Stimulated activated CD4-positive, alpha-beta T cell treated with anti-CD3 and anti-CD28 coated beads, Interleukin-4, amount 100 ng/mL, for 24 hours (primary cell): ENCODE measurements at regions not wholly inside any gene's neighbourhood (a gene's known extent, or its start where the extent isn't known, plus 50 kb on each side); places are given as distances from the start of the nearest gene placed in this dataset.

ENCODE experiments used
- DNase-seq: peaks from one replicate; pipeline ENCODE4 v3.0.0-alpha.2; 2020

- no peak for DNase-seq
These were observed 362.6 kb upstream of the SMIM21 start for GRCh38 chr18:75790111-75790510.

GRCh38 chr18:75785834-75786233 is 358.3 kb upstream of the SMIM21 start:
- no peak for DNase-seq

- DNase-seq, result no peak
These were observed 357.7 kb upstream of the SMIM21 start for GRCh38 chr18:75785206-75785605.

GRCh38 chr18:75784390-75784789 is 356.9 kb upstream of the SMIM21 start:
- DNase-seq, result no peak

GRCh38 chr18:75783566-75784281 is 356.2 kb upstream of the SMIM21 start:
- no peak for DNase-seq

- DNase-seq, result no peak
These were observed 355.3 kb upstream of the SMIM21 start for GRCh38 chr18:75782826-75783225.

GRCh38 chr18:75782204-75782603 is 354.7 kb upstream of the SMIM21 start:
- DNase-seq, result no peak

- no peak for DNase-seq
These were observed 352.4 kb upstream of the SMIM21 start for GRCh38 chr18:75779910-75780309.

GRCh38 chr18:75779450-75779849 is 351.9 kb upstream of the SMIM21 start:
- no peak for DNase-seq

GRCh38 chr18:75777630-75778029 is 350.1 kb upstream of the SMIM21 start:
- no peak for DNase-seq

- DNase-seq, result no peak
These were observed 347.6 kb upstream of the SMIM21 start for GRCh38 chr18:75775121-75775520.

- DNase-seq, result no peak
These were observed 346.1 kb upstream of the SMIM21 start for GRCh38 chr18:75773618-75774017.

- no peak for DNase-seq
These were observed 335.3 kb upstream of the SMIM21 start for GRCh38 chr18:75762758-75763157.

GRCh38 chr18:75760208-75760607 is 332.7 kb upstream of the SMIM21 start:
- DNase-seq, result no peak

- DNase-seq, result no peak
These were observed 330.4 kb upstream of the SMIM21 start for GRCh38 chr18:75757951-75758350.

GRCh38 chr18:75754433-75754832 is 326.9 kb upstream of the SMIM21 start:
- no peak for DNase-seq

GRCh38 chr18:75753753-75754152 is 326.2 kb upstream of the SMIM21 start:
- no peak for DNase-seq

GRCh38 chr18:75752740-75753263 is 325.3 kb upstream of the SMIM21 start:
- DNase-seq, result no peak

- no peak for DNase-seq
These were observed 317.6 kb upstream of the SMIM21 start for GRCh38 chr18:75745147-75745546.

GRCh38 chr18:75742516-75742915 is 315.0 kb upstream of the SMIM21 start:
- no peak for DNase-seq

- no peak for DNase-seq
These were observed 312.2 kb upstream of the SMIM21 start for GRCh38 chr18:75739682-75740081.

- DNase-seq, result no peak
These were observed 307.8 kb upstream of the SMIM21 start for GRCh38 chr18:75735291-75735690.

- DNase-seq, result no peak
These were observed 302.7 kb upstream of the SMIM21 start for GRCh38 chr18:75730249-75730648.

- DNase-seq, result no peak
These were observed 301.1 kb upstream of the SMIM21 start for GRCh38 chr18:75728621-75729020.

- DNase-seq, result peak; percentile 23
These were observed 300.0 kb upstream of the SMIM21 start for GRCh38 chr18:75727456-75727855.
